HG03575 (cell line): ENCODE measurements at regions not wholly inside any gene's neighbourhood (a gene's known extent, or its start where the extent isn't known, plus 50 kb on each side); places are given as distances from the start of the nearest gene placed in this dataset.
"Not testable (repeated sequence)": the region's sequence is repeated elsewhere in the genome, so short reads cannot be mapped to it uniquely, and the experiment has no call there.

Source experiments
- ATAC-seq: cut with Tn5 transposase; IDR thresholded peaks from one replicate; pipeline ENCODE4 v1.9.1; 2021; ENCODE audit not compliant: unreplicated experiment, insufficient number of reproducible peaks, low FRiP score; ENCODE audit errors: extremely low read depth

DNA sequence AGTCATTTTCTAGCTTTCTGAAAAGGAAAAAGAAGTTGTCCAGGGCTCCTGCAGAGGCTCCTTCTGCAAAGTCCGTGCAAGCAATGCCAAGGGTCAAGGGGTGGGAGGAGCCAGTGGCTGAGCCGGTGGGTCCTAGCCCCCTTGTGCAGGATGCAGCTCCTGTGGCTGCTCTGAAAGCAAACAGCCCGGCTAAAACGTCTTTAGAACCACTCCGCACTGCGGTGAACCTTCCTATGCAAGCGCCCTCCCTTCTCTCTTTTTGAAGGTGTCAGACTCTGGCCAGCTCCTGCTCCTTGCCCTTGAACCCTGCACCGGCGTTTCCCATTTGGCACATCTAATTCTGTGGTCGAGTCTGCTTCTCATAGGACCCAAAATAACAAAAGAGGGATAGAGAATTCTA is 183.1 kb downstream of the UACA start:
- no peak for ATAC-seq

DNA sequence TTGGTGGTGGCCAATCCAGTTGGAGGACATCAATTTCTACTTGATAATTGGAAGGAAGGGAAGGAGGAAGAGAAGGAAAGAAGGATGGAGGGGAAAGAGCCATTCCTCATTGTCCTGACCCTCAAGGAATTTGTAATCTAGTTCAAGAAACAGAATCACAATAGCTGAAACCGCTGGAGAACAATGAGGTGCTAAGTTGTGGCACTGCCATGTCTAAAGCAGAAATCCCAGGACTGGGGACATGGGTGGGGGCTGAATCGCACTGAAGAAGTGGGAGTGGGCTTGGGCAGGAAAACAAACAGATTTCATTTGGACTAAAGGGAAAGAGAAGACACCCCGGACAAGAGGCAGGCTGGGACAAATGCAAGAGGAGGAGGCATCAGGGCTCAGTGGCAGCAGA is 183.6 kb downstream of the UACA start:
- ATAC-seq, result no peak

DNA sequence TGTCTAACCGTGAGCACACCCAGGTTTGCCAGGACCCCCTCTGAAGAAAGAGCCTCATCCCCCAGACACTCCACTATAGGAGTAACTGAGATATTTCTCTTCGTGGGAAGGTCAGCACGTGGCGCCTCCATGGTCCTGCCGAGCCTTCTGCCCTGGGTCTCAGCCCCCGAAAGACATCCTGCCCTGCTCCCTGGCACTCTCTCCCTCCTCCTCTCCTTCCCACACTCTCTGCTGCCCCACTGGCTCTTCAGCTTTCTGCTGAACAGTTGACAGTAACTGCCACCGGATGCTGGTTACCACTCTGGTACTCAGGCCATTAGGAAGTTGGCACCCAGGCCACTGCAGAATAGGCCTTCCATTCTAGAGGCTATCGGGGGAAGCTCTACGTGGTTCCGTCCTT is 185.2 kb downstream of the UACA start:
- ATAC-seq, result no peak

DNA sequence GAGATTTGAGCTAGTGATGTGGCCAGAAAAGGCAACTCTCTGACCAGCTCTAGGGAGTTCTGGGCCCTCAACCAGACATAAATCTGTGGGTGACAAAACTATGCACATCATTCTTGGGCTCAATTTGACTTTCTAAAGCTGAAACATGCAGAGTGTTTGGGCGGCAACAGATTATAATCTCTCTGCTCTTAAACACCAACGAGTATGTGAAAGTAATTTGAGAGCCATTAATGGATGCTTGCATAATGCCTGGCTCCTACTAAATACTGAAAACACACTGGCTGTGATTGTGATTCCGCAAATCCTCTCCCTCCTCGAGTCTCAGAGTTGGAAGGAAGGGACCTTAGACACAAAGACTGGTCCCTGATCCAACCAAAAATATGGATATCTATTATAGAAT is 186.7 kb downstream of the UACA start:
- ATAC-seq, result no peak

DNA sequence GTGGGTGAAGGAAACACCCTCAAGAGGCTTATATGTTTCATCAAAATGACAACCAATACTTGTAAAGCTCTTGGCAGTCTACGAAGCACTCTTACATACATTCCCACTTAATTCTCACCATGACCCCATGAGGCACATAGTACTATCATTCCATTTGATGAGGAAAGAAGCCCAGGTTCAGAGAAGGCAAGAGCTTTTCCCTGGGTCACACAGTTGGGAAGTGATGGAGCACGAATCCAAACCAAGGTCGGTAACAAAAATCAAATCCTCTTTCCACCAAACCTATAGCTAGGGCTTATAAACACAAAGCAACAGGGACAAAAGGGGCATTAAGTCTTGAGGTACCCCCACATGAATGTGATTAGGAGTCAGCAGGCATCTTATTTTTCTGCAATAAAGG is 187.1 kb downstream of the UACA start:
- ATAC-seq, result no peak

DNA sequence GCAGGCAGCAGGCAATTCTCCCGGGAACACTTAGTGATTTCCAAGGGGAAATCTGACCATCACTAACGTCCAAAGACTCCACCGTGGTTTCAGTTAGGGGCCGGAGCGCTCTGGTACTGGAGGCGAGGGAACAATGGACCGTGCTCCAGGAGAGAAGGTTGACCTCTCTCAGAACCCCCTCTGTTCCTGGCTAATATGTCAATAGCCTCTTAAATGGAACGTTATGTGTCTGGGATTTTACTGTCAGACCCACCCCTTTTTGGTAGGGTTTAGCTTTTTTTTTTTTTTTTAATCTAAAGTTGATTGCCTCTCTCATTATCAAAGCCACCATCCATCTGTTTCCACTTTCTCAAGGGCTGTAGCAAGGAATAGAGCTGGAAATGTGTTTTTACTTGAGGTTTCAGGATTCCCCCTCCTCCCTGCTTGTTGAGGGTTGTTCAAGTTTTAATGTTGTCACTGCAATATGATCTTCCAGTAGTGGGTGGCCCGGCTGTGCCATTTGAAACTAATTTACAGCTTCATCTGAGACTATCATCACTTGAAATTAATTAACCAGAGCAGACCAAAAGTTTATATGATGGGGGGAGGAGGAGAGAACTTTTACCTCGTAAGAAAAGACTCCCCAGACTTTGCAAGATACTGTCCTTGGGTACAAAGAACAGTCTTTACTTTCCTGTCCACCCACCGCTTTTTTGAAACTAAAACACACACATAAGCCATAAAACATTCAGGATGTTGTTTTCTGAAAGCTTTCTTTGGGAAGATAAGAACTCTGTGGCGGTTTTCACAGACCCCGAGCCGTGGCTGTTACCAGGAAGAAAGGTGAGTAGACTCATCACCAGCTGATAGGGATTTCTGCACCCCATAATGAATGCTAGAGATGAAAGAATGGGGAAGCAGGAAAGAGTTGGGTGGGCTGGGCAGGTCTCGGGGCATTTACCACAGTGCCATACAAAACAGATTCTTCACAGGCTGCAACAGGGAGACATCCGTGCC is 187.8 kb downstream of the UACA start:
- no peak for ATAC-seq

DNA sequence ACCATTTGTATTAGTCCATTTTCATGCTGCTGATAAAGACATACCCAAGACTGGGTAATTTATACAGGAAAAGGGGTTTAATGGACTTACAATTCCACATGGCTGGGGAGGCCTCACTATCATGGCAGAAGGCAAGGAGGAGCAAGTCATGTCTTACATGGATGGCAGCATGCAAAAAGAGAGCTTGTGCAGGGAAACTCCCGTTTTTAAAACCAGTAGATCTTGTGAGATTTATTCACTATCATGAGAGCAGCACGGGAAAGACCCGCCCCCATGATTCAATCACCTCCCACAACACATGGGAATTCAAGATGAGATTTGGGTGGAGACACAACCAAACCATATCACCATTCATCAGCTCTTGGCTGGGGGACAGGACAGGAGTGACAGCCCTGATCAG is 189.0 kb downstream of the UACA start:
- ATAC-seq, result not testable (repeated sequence)

DNA sequence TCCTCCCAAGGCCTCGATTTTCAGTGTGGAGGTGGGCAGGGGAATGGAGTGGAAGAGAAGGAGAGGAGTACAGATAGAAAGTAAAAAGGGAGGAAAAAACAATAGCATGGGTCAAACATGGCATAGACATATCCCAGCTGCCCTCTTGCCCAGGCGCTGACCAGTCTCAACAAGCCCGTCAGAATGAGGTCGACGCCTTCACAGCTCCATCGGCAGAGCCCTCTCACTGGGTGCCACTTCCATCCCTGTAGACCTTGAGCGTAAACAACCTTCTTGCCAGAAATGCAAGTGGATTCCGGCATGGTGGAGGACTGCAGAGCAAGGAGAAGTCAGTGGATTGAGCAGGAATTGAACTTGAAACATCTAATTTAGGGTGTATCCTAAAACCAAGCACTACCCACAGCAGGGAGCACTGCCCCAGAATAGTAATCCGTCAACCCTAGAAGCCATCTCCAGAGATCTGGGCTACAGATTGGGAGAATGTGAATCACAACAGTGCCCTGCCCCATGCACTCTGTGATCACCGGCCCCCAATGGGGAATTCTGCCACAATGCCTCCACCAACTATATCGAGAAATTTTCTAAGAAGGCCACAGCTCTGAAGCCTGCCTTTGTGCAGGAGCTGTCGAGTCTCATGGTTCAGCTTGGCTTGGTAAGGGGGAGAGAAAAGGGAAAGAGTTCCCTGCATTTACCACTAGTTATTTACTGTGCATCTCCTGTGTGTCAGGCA is 190.1 kb downstream of the UACA start:
- ATAC-seq, result no peak

DNA sequence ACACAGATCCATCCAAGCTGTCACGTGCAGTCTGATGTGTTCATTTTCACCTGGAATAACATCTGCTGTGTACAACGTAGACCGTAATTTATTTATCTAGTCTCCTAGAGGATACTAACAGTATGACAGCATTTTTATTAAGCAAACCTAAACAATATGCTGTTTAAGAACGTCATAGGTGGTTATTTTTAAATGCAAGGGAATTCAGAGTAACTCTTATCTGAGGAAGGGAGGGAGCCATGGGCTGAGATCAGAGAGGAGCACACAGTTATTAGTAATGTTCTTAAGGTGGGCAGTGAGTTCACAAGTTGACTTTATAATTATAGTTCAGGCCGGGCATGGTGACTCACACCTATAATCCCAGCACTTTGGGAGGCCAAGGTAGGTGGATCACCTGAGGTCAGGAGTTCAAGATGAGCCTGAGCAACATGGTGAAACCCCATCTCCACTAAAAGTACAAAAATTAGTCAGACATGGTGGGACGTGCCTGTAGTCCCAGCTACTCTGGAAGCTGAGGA is 193.6 kb downstream of the UACA start:
- no peak for ATAC-seq

DNA sequence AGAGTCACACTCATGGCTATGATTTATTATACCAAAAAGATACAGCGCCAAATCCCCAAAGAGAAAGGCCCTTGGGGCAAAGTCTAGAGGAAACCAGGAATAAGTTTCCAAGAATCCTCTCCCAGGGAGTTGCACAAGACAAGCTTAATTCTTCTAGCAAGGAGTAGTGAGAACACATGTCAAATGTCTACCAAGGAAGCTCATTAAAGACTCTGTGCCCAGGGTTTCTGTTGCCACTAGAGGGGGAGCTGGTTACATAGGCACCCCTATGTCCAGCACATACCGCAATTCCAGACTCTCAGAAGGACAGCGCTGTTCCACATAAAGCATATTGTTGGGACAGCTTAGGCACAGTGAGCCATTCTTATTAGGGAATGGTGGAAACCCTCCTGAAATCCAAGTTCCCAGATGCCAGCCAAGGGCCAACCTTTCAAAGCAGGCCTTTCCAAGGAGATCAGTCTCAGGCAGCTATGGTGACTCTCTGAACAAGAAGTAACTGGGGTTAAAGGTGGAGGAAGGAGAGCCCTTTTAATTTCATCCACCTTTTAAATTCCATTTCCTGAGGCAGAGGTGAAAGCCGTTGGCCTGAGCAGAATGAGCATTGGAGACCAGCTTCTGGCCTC is 194.2 kb downstream of the UACA start:
- ATAC-seq, result no peak

DNA sequence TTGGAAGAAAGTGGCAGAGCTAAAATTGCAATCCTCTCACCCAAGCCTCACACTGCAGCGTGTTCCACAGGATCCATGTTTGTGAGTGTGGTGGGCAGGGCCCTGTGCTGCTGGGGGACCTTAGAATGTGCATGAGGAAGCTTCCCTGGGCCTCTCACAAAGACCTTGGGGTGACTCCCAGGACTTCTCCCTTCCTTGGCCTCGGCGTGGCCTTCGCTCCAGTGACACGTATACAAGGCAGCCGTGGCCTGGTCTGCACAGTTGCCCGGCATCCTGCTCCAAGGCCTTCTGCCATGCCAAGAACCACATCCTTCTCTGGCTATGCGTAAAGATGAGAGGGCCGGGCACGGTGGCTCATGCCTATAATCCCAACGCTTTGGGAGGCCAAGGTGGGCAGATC is 196.4 kb downstream of the UACA start:
- no peak for ATAC-seq

DNA sequence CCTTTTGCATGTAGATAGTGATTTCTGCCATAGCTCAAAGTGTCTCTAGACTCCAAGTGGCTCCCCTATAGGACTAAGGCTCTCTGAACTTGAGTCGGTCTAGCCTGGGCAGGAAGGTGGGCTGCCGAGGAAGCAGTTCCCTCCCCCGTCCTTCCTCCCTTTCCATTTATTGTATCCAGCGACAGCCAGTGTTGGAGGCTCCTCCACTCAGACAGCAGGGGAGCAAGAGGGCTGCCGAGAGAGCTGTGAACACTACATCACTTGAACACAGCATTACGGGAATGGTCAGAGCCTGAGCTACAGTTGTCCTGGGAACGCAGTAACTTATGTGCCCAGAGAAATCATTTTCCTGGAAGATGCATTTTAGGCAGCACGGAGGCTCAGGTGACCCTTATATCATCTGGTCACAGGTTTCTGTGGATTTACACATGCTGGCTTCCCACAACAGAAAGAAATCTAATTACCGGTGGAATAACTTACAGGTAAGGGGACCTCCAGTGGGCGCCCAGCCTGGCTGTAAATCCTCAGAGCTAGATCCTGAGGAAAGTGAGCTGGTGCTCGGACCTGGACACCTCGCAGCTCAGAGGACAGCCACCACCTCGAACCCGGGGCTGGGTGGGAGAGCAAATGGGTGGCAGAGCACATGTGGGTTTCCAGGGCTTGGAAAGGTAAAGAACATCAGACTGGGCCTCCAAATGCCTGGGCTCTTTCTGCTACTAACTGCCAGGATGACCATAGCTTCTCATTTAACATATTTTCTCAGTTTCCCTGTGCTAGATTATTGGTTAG is 197.1 kb downstream of the UACA start:
- ATAC-seq, result no peak

DNA sequence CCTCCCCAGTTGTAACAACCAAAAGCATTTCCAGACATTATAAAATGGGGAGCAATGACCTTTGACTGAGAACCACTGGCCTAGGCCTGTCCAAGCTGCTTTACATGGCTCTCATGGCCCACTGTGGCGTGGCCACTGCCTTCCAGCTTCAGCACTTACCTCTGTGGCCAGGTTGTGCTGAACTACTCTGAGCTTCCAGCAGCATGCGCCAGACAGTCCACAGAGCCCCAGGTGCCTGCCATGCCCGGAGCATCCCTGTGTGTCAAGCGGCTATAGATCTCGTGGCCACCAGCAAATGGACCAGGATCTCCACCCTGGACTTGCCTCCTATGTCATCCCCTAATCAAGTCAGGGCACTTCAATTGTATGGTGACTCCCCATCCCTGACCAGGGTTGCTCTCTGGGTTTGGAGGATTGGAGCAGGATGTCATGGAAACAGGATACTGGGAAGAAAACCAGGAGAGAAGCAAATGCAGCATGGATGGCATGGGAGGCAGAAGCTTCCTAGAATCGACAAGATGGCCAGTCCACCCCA is 199.7 kb downstream of the UACA start:
- ATAC-seq, result no peak

DNA sequence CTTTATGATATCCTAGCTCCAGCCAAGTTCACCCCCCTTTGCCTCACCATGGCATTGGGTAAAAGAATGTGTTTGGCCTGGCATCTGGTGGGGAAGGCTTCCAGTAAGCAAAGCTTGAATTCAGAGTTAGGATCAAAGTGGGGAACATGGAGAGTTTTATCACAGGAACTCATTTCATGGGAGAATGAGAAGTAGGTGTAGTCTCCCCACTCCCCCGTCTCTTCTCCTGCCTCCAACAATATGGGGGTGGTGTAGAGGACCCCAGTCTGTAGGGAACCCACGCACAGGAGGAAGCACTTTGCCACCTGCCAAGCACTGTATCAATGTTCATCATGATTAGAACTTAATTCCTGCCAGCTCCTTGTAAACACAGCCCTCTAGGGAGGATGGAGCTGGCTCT is 200.5 kb downstream of the UACA start:
- ATAC-seq, result no peak

DNA sequence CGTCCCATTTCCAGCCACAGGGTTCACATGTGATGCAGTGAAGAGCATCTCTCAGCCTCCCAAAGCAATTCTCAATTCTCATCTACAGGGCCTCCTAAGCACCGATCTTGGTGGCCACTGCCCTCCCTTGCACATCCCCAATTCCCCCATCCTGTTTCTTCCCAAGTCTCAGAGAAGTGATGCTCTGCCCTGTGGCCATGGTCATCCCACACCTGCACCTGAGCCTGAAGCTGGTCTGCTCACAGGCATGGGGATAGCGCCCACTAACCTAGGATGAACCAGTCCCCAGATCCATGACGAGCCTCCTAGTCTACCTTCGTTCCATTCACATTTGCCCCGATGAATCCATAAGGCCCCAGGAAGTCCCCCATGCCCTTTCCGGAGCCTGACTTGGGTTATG is 201.5 kb downstream of the UACA start:
- no peak for ATAC-seq

DNA sequence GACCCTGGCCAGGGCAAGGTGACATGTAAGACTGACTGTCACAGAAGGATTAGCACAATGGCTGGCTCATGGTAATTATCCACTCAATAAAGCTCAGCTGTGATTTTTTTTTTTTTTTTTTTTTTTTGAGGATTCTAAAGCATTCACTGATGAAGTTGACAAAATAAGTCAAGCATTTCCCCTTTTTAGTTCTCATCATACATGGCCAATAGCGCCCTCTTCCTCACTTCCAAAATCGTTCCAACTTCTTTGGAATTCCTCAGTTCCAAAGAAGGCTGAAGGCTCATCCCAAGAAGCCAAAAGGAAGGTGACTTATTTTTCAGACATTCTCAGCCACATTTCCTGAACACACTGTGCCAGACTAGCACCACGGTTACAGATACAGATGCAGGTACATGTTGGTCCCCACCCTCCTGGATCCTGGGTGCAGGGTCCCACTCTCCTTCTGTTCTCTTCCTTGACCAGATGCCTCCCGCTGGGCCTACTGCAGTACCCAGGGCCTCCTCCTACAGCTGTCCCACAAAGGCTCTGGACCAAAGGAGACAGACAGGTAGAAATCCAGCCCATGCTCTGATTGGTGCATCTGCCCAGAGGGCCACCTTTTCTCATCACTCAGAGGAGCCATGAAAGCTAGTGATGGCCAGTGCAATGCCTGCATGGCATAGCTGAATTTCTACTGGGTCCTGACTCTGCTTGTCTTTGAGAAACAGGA is 202.6 kb downstream of the UACA start:
- ATAC-seq, result no peak

DNA sequence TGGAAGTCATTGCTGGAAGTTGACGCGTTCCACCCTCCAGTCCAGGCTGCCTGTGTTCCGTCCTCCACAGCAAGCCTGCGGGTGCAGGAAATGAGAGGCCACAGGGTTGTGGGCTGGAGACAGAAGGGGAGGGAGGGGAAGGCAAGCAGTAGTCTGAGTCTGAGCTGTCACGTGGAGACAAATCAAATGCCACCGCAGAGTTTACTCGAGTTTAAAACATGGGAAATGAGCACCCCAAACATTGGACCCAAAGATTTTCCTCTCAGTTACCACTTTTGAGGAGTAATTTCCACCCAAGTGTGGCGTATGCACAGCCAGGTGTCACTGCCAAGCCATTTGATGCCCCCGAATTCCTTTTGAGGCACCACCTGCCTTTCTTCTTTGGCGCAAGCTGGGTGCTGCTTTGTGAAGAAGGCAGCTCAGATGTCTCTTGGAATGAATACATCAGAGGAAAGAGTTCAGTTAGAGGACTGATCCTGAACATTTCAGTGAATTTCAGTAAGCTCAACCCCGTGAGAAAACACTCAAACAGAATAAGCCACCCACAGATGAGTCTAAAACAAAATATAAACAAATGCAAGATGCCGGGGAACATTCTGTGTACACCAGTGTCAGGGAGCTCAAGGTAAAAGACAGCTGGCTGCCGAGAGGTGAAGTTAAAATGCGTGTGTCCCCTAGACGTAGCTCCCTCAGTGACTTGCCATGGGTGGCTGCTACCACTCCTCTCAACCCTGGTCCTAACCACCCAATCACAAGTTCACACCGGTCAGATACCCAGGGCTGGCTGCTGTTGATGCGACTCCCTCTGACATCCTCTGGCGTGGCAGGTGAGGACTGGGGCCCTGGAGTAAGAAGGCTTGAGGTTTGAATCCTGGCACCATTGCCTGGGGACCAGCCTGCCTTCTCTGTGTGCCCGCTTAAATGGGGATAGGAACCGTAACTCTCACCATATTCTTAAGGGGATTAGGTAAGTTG is 203.8 kb downstream of the UACA start:
- ATAC-seq, result no peak
